B cell (primary cell): ENCODE measurements at regions not wholly inside any gene's neighbourhood (a gene's known extent, or its start where the extent isn't known, plus 50 kb on each side); places are given as distances from the start of the nearest gene placed in this dataset.

Experiments used
- CTCF ChIP-seq: fragments of 200-600 bp; IDR thresholded peaks from one replicate; pipeline ENCODE4 v1.8.0; 2022; ENCODE audit warnings: antibody characterized with exemption, mild to moderate bottlenecking
- EZH2 ChIP-seq: IDR thresholded peaks from 2 replicates; pipeline ENCODE4 v1.6.1; 2012; ENCODE audit warnings: borderline replicate concordance, low read depth, mild to moderate bottlenecking, moderate library complexity, low read length; ENCODE audit not compliant: insufficient read depth, poor library complexity, severe bottlenecking

GRCh38 chr3:31025541-31025940 is 131.1 kb upstream of the GADL1 start:
- TF ChIP-seq CTCF, result no peak
- TF ChIP-seq EZH2, result no peak
